ENCODE measurements at regions not wholly inside any gene's neighbourhood (a gene's known extent, or its start where the extent isn't known, plus 50 kb on each side); places are given as distances from the start of the nearest gene placed in this dataset.

- DNase-seq = peak; percentile 64
Measured at GRCh38 chr3:42012935-42013690, 51.2 kb upstream of the ULK4 start.

GRCh38 chr3:42012383-42012934 is 50.6 kb upstream of the ULK4 start:
- DNase-seq = no peak

All from HCEC 1CT (cell line).